OCI-LY3 (cell line): ENCODE measurements at regions not wholly inside any gene's neighbourhood (a gene's known extent, or its start where the extent isn't known, plus 50 kb on each side); places are given as distances from the start of the nearest gene placed in this dataset.

Experiments
- H2AFZ ChIP-seq: fragments of 200-600, 300-600 bp; shearing (Covaris generic); 2 replicates; pipeline ENCODE4 v1.6.0; 2014; ENCODE audit warnings: antibody characterized with exemption, low read depth, low read length
- H3K27ac ChIP-seq: fragments of 200-600, 300-600 bp; sonication (generic); 2 replicates; pipeline ENCODE4 v1.5.1; 2014; ENCODE audit warnings: mild to moderate bottlenecking, low read length, moderate library complexity, mixed read lengths
- H3K27me3 ChIP-seq: fragments of 200-600, 300-600 bp; sonication (generic); 2 replicates; pipeline ENCODE4 v1.6.1; 2014; ENCODE audit warnings: low read depth, low read length, mixed read lengths
- H3K36me3 ChIP-seq: fragments of 200-600, 300-600 bp; sonication (generic); replicated peaks from 2 replicates; pipeline ENCODE3; 2014; ENCODE audit warnings: low read depth, low read length, mixed read lengths
- H3K4me1 ChIP-seq: fragments of 300-600, 200-600 bp; sonication (generic); 2 replicates; pipeline ENCODE4 v1.6.1; 2014; ENCODE audit warnings: low read length, mixed read lengths
- H3K4me2 ChIP-seq: fragments of 200-600, 300-600 bp; sonication (generic); 2 replicates; pipeline ENCODE4 v1.6.1; 2014; ENCODE audit warnings: low read length, mixed read lengths
- H3K4me3 ChIP-seq: fragments of 300-600, 200-600 bp; sonication (generic); 2 replicates; pipeline ENCODE4 v1.5.1; 2014; ENCODE audit warnings: antibody characterized with exemption, mild to moderate bottlenecking, low read length, moderate library complexity
- H3K79me2 ChIP-seq: fragments of 300-600, 200-600 bp; shearing (Covaris generic); 2 replicates; pipeline ENCODE4 v1.6.1; 2014; ENCODE audit warnings: mild to moderate bottlenecking, low read length, mixed read lengths
- H3K9ac ChIP-seq: fragments of 300-600, 200-600 bp; shearing (Covaris generic); 2 replicates; pipeline ENCODE4 v1.6.0; 2014; ENCODE audit warnings: mild to moderate bottlenecking, low read length, moderate library complexity
- H3K9me3 ChIP-seq: fragments of 200-600, 300-600 bp; shearing (Covaris generic); 2 replicates; pipeline ENCODE4 v1.6.1; 2014; ENCODE audit warnings: low read length, mixed read lengths; ENCODE audit not compliant: insufficient read depth
- H4K20me1 ChIP-seq: fragments of 200-600, 300-600 bp; sonication (generic); 2 replicates; pipeline ENCODE4 v1.6.1; 2016; ENCODE audit warnings: low read length, mixed read lengths; ENCODE audit not compliant: insufficient read depth
- CTCF ChIP-seq: fragments of 200-600, 300-600 bp; sonication (generic); IDR thresholded peaks from 2 replicates; pipeline ENCODE4 v1.5.1; 2014; ENCODE audit warnings: antibody characterized with exemption, low read length, low read depth
- EZH2phosphoT487 ChIP-seq: fragments of 200-600 bp; shearing (Covaris generic); IDR thresholded peaks from 2 replicates; pipeline ENCODE4 v1.6.1; 2018; ENCODE audit warnings: antibody characterized with exemption, mixed run types, low read depth

GRCh38 chr9:126239515-126239914 lies 87.1 kb upstream of the MVB12B start:
- Histone ChIP-seq H3K4me3 (no peak overlapping the region), H3K4me2 (no peak overlapping the region), H3K36me3 (no peaks in the 10 kb centered on the region), H3K27me3 (peaks cover 11% of the 10 kb centered on the region; the same call in 1 of the 2 replicates), H3K9me3 (no peaks in the 10 kb centered on the region), H3K9ac (no peak overlapping the region), H4K20me1 (no peaks in the 10 kb centered on the region), H3K4me1 (peaks cover 5% of the 10 kb centered on the region; the same call in 1 of the 2 replicates), H3K27ac (no peak overlapping the region), H3K79me2 (no peaks in the 10 kb centered on the region), H2AFZ (no peak overlapping the region)
- TF ChIP-seq CTCF: no peak

- TF ChIP-seq EZH2phosphoT487 (no peak), CTCF (no peak)
- no peak overlapping the region for H2AFZ ChIP-seq
- no peaks in the 10 kb centered on the region for H3K79me2 ChIP-seq
- no peak overlapping the region for H3K9ac ChIP-seq
- no peak overlapping the region for H3K4me2 ChIP-seq
- H3K4me3 ChIP-seq: no peak overlapping the region
- no peaks in the 10 kb centered on the region for H3K9me3 ChIP-seq
- peaks cover 18% of the 10 kb centered on the region; the same call in 1 of the 2 replicates for H3K27me3 ChIP-seq
- H3K36me3 ChIP-seq: no peaks in the 10 kb centered on the region
- H3K4me1 ChIP-seq: peaks cover 5% of the 10 kb centered on the region; the same call in 1 of the 2 replicates
- no peaks in the 10 kb centered on the region for H4K20me1 ChIP-seq
- no peak overlapping the region for H3K27ac ChIP-seq
These were observed 85.8 kb upstream of the MVB12B start for GRCh38 chr9:126240835-126241234.

- H3K27me3 ChIP-seq: peaks cover 27% of the 10 kb centered on the region
- H3K79me2 ChIP-seq: no peaks in the 10 kb centered on the region
- no peaks in the 10 kb centered on the region for H3K9me3 ChIP-seq
- TF ChIP-seq EZH2phosphoT487: no peak
- no peak for TF ChIP-seq CTCF
- no peak overlapping the region for H3K4me3 ChIP-seq
- H3K4me2 ChIP-seq: no peak overlapping the region
- no peak overlapping the region for H3K27ac ChIP-seq
- H3K4me1 ChIP-seq: no peaks in the 10 kb centered on the region
- H3K36me3 ChIP-seq: no peaks in the 10 kb centered on the region
- H4K20me1 ChIP-seq: no peaks in the 10 kb centered on the region
- H2AFZ ChIP-seq: no peak overlapping the region
- H3K9ac ChIP-seq: no peak overlapping the region
These were observed 77.9 kb upstream of the MVB12B start for GRCh38 chr9:126248680-126249079.

- no peak overlapping the region for H3K27ac ChIP-seq
- H4K20me1 ChIP-seq: no peaks in the 10 kb centered on the region
- TF ChIP-seq EZH2phosphoT487 (no peak), CTCF (no peak)
- H3K79me2 ChIP-seq: no peaks in the 10 kb centered on the region
- H3K4me3 ChIP-seq: no peak overlapping the region
- H3K4me2 ChIP-seq: no peak overlapping the region
- no peaks in the 10 kb centered on the region for H3K4me1 ChIP-seq
- no peaks in the 10 kb centered on the region for H3K36me3 ChIP-seq
- H3K9me3 ChIP-seq: no peaks in the 10 kb centered on the region
- no peak overlapping the region for H2AFZ ChIP-seq
- peaks cover 73% of the 10 kb centered on the region for H3K27me3 ChIP-seq
- no peak overlapping the region for H3K9ac ChIP-seq
These were observed 64.9 kb upstream of the MVB12B start for GRCh38 chr9:126261584-126262356.
